ENCODE measurements at regions not wholly inside any gene's neighbourhood (a gene's known extent, or its start where the extent isn't known, plus 50 kb on each side); places are given as distances from the start of the nearest gene placed in this dataset.

DNA sequence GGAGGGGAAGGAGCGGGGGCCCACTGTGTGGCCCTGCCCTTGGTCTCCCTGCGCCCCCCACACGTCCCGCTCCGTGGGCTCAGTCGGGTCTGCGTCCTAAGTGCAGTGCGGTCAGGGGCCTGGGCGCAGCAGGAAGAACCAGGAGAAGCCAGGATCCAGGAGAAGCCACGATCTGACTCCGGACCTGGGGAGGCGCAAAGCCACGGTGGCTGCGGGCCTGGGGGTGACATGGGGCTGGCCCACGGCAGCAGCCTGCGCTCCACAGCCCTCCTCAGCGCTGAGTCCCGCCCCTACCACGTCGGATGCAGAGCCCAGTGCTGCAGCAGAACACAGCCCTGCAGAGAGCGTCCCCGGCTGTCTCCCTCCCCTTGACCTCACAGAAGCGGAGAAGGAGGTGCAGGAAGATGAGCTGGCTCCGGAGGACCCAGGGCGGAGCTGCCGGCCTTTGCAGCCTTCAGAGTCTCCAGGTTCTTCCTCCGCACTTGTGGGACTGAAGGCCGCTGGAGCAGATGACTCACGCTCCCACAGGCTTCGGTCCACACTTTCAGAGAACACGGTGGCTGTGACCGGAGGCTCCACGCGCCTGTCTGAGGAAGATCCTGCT, 589.2 kb upstream of the SALL3 start:
- Histone ChIP-seq H3K27me3 (ENCODE audit: low read depth) (no peaks in the 10 kb centered on the region), H3K4me1 (no peaks in the 10 kb centered on the region), H3K9me3 (no peaks in the 10 kb centered on the region), H3K4me3 (no peak overlapping the region), H3K36me3 (replicated peaks) (no peaks in the 10 kb centered on the region)
- DNase-seq (ENCODE audit: low spot score in 2 of 2) = no peak
- in situ Hi-C loops (cut with MboI; ENCODE audit: low sequenced_read_pairs) = no loop called here

DNA sequence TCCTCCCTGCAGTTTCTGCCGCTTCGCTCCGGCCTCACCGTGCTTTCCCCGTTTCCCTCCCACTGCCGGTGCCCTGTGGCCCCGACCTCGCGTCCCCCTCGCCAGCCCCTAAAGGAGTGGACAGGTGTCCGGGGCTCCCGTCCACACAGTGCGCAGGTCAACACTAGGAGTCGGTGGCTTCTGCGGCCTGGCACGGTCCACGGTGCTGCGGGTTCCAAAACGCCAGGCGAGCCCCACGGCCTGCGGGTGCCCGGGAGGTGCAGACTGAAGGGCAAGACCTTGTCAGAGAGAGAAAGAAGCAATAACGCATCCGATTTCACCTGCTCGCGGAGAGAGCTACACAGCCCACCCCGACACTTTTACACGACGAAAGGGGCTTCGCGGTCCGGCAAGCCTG, 588.7 kb upstream of the SALL3 start:
- no peaks in the 10 kb centered on the region for H3K27me3 ChIP-seq (ENCODE audit: low read depth)
- H3K36me3 ChIP-seq (replicated peaks) = no peaks in the 10 kb centered on the region
- in situ Hi-C loops (cut with MboI; ENCODE audit: low sequenced_read_pairs) = no loop called here

DNA sequence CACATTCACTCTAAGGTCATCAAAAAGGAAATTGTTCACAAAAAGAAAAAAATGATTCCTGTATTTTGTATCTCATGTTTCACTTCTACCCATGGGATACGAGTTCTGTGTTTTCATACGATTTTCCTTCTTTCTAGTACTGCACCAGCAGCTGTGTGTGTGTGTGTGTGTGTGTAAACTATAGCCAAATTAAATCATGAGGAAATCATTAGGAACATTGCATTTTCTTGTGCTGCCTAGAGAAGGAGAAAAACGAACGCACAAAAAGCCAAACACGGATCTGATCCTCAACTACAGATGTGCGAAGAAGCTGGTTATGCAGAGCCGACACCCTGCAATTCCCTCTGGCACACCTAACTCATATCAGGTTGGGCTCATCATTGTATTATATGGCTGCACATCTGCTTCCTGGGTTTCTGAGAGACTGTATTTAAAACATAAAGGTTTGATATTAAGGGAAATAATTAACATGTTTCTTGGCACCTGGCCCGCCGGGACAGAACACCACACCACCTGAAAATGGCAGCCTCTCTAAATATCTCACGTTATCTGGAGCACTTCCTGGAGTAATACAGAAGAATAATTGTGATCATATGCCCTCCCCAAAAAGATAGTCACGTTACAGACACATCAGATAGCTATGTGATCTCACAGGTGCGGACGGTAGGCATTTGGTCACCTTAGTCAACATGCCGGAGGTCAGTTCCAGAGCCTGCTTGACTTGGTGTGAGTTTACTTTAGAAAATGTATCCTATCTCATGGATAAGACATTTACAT, 586.3 kb upstream of the SALL3 start:
- H3K4me3 ChIP-seq = no peak overlapping the region
- in situ Hi-C loops (cut with MboI; ENCODE audit: low sequenced_read_pairs) = no loop called here
- DNase-seq (ENCODE audit: low spot score in 2 of 2) = no peak

More for the DNA sequence above, 588.7 kb upstream of the SALL3 start:
- no peaks in the 10 kb centered on the region for H3K4me1 ChIP-seq
- H3K9me3 ChIP-seq = no peaks in the 10 kb centered on the region
- no peak for DNase-seq (ENCODE audit: low spot score in 2 of 2)
- no peak overlapping the region for H3K4me3 ChIP-seq

DNA sequence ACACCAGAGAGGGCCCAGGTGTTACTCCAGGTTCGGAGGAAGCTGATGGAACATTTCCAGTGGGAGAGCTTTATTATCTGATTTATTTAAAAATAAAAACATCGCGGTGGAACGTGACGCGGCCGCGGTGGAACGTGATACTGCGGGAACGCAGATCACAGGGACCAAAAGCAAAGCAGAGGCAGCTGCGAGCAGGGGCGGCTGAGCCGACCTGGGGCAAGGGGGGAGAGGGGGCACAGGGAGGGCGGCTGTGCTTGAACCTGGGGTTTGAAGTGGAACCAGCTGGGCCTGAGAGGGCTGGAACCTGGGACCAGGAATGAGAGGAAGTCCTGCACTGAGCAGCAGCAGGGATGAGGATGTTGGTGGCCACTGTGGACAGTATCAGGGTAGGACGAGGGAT, 583.5 kb upstream of the SALL3 start:
- no peaks in the 10 kb centered on the region for H3K36me3 ChIP-seq (replicated peaks)
- H3K4me1 ChIP-seq = no peaks in the 10 kb centered on the region
- no peaks in the 10 kb centered on the region for H3K27me3 ChIP-seq (ENCODE audit: low read depth)
- DNase-seq (ENCODE audit: low spot score in 2 of 2) = no peak
- no peaks in the 10 kb centered on the region for H3K9me3 ChIP-seq
- no peak overlapping the region for H3K4me3 ChIP-seq
- in situ Hi-C loops (cut with MboI; ENCODE audit: low sequenced_read_pairs) = no loop called here

More for the DNA sequence above, 586.3 kb upstream of the SALL3 start:
- Histone ChIP-seq H3K36me3 (replicated peaks) (no peaks in the 10 kb centered on the region), H3K4me1 (no peaks in the 10 kb centered on the region), H3K9me3 (no peaks in the 10 kb centered on the region), H3K27me3 (ENCODE audit: low read depth) (no peaks in the 10 kb centered on the region)

DNA sequence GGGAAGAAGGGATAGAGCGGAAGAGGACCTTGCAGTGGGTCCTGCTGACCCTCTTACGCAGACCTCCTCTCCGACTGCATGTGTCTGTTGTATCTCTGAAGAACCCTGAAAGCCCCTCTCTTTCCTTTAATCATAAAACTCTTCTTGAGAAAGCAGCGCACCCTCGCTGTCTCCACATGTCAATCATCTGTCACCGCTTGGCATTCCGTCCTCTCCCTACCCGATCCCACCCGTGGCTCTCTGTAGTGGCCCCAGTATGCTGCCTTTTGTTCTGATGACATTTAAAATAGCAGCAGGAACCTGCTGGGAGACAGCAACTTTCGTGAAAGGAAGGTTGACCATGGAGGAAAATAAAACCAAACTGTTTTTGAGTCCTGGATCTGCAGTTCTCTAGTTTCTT, 582.9 kb upstream of the SALL3 start:
- Histone ChIP-seq H3K4me1 (no peaks in the 10 kb centered on the region), H3K27me3 (ENCODE audit: low read depth) (no peaks in the 10 kb centered on the region), H3K36me3 (replicated peaks) (no peaks in the 10 kb centered on the region), H3K9me3 (no peaks in the 10 kb centered on the region), H3K4me3 (no peak overlapping the region)
- no peak for DNase-seq (ENCODE audit: low spot score in 2 of 2)
- in situ Hi-C loops (cut with MboI; ENCODE audit: low sequenced_read_pairs) = no loop called here

DNA sequence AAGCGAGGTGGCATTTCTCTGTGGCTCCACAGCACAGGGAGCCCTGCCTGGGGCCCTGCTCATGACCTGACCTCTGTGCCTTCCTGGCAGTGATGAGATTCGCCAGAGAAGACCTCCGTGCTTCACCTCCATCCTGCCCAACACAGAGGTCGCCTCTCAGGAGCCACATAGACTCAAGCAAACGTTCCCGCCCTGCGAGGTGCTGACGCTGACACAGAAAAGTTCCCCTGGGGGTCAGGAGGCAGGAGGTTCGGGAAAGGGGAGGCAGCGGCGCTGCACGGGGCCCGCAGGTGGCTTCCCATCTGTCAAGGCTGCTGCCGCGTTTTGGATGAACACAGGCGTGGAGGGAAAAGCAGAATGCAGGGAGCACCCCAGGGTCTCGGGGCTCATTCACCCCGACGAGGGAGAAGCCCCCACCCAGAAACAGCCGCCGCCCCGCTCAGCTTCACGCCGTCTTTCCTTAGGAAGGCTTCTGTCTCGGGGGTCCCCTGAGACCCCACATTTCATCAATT, 579.6 kb upstream of the SALL3 start:
- no peaks in the 10 kb centered on the region for H3K36me3 ChIP-seq (replicated peaks)
- H3K27me3 ChIP-seq (ENCODE audit: low read depth) = no peaks in the 10 kb centered on the region
- no peak overlapping the region for H3K4me3 ChIP-seq
- no peak for DNase-seq (ENCODE audit: low spot score in 2 of 2)
- no peaks in the 10 kb centered on the region for H3K4me1 ChIP-seq
- no peaks in the 10 kb centered on the region for H3K9me3 ChIP-seq
- in situ Hi-C loops (cut with MboI; ENCODE audit: low sequenced_read_pairs) = no loop called here

DNA sequence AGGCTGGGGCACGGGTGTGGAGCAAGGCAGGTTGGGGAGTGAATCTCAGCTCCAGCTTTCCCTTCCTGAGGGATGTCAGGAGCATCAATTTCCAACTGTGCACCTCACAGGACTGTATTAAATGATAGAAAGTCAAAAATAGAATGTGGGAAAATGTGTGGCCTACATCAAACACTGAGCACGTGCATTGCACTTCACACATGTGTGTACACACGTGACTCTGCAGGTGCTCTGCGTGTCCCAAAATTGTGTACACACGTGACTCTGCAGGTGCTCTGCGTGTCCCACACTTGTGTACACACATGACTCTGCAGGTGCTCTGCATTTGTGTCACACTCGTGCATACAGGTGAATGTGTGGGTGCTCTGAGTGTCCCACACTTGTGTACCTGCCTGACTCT, 577.2 kb upstream of the SALL3 start:
- Histone ChIP-seq H3K4me3 (no peak overlapping the region), H3K27me3 (ENCODE audit: low read depth) (no peaks in the 10 kb centered on the region), H3K4me1 (no peaks in the 10 kb centered on the region), H3K9me3 (no peaks in the 10 kb centered on the region), H3K36me3 (replicated peaks) (no peaks in the 10 kb centered on the region)
- DNase-seq (ENCODE audit: low spot score in 2 of 2) = no peak
- in situ Hi-C loops (cut with MboI; ENCODE audit: low sequenced_read_pairs) = no loop called here

DNA sequence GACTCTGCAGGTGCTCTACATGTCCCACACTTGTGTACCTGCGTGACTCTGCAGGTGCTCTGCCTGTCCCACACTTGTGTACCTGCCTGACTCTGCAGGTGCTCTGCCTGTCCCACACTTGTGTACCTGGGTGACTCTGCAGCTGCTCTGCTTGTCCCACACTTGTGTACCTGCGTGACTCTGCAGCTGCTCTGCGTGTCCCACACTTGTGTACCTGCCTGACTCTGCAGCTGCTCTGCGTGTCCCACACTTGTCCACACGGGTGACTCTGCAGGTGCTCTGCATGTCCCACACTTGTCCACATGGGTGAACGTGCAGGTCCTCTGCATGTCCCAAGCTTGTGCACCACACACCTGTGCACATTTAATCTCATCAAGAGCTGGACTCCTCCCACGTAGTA, 576.7 kb upstream of the SALL3 start:
- DNase-seq (ENCODE audit: low spot score in 2 of 2) = no peak
- H3K36me3 ChIP-seq (replicated peaks) = no peaks in the 10 kb centered on the region
- no peak overlapping the region for H3K4me3 ChIP-seq
- no peaks in the 10 kb centered on the region for H3K27me3 ChIP-seq (ENCODE audit: low read depth)
- H3K4me1 ChIP-seq = no peaks in the 10 kb centered on the region
- H3K9me3 ChIP-seq = no peaks in the 10 kb centered on the region
- in situ Hi-C loops (cut with MboI; ENCODE audit: low sequenced_read_pairs) = no loop called here

DNA sequence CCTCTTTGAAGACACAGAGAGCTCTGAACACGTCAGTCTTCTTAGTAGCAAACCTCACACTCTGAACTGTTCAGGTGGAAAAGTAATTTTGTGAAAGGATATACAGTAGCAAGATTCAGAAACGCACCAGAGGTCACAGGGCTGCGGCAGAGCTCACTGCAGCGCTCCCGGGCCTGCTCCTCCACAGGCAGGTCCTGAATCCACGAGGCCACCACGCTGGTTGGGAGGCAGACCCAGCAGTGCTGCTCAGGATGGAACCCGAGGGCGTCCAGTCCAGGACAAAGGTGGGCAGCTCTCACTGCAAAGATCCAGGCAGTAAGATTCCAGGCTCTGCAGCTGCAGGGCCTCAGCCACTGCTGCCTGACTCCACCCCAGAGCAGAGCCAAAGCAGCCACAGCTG, 576.2 kb upstream of the SALL3 start:
- DNase-seq (ENCODE audit: low spot score in 2 of 2) = no peak
- Histone ChIP-seq H3K27me3 (ENCODE audit: low read depth) (no peaks in the 10 kb centered on the region), H3K4me3 (no peak overlapping the region), H3K9me3 (no peaks in the 10 kb centered on the region), H3K36me3 (replicated peaks) (no peaks in the 10 kb centered on the region), H3K4me1 (no peaks in the 10 kb centered on the region)
- in situ Hi-C loops (cut with MboI; ENCODE audit: low sequenced_read_pairs) = no loop called here

DNA sequence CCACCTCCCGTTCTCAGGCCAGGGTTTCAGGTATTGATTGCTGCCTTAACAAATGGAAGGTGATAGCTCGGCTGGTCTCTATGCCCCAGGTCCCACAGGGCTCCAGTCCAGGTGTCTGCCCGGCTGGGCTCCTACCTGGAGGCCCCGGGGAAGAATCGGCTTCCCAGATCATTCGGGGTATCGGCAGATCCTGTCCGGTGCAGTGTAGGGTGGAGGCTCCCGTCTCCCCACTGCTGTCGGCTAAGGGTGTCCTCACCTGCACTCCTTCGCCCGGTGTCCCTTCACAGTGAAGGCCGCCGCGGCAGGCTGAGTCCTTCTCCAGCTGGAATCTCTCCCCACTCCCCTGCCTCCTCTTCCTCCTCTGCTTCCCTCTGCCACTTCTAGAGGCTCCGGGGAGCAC, 573.9 kb upstream of the SALL3 start:
- DNase-seq (ENCODE audit: low spot score in 2 of 2) = no peak
- H3K9me3 ChIP-seq = no peaks in the 10 kb centered on the region
- no peaks in the 10 kb centered on the region for H3K36me3 ChIP-seq (replicated peaks)
- in situ Hi-C loops (cut with MboI; ENCODE audit: low sequenced_read_pairs) = no loop called here
- H3K4me1 ChIP-seq = no peaks in the 10 kb centered on the region
- no peaks in the 10 kb centered on the region for H3K27me3 ChIP-seq (ENCODE audit: low read depth)
- H3K4me3 ChIP-seq = no peak overlapping the region

DNA sequence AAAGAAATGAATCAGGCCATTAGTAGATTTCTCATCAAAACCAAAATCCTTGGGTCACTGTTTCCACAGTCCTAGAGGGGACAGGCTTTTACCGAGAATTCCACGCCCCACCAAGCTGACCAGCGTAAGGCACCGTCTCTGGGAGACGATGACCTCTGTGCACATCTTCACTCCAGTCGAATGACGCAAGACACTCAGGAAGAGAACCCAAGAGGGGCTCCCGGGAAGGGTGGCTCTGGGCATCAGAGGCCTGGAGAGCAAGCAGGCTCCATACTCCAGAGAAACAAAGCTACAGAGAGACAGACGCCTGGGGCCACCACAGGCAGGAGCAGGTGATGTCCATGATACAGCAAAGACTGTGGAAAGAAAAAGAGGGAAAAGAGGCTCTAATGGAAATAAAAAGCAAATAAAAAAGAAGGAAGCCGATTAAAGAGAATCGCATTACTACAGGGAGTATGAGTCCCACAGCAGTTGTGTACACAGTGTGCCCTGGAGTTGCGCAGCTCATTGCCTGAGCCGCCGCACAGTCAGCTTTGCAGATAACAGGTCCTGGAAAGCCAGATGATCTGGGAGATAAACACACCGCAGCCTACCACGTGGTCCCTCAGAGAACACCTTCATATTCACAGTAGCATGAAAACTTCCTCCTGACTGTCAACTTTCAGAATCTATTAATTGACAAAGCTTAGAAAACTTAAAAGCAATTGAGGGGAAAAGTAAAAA, 572.7 kb upstream of the SALL3 start:
- Histone ChIP-seq H3K27me3 (ENCODE audit: low read depth) (no peaks in the 10 kb centered on the region), H3K9me3 (no peaks in the 10 kb centered on the region), H3K4me3 (no peak overlapping the region), H3K36me3 (replicated peaks) (no peaks in the 10 kb centered on the region), H3K4me1 (no peaks in the 10 kb centered on the region)
- DNase-seq (ENCODE audit: low spot score in 2 of 2) = no peak
- in situ Hi-C loops (cut with MboI; ENCODE audit: low sequenced_read_pairs) = no loop called here

DNA sequence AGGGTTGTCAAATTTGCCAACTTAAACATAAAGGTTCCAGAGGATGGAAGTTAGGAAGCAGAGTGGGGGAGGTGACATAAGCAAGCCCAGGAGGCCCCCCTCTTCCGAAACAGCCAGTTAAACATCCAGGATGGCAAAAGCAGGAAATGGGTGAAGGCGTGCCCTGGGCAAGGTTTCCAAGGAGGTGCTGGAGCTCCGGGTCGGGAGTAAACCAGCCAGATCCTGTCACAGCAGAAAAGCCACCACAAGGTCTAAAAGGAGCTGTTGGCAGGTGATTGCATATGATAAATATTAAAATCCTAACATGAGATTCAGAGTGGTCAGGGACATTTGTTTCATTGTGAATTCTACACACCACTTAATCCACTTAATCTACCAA, 572.2 kb upstream of the SALL3 start:
- Histone ChIP-seq H3K4me3 (no peak overlapping the region), H3K9me3 (no peaks in the 10 kb centered on the region), H3K27me3 (ENCODE audit: low read depth) (no peaks in the 10 kb centered on the region), H3K4me1 (no peaks in the 10 kb centered on the region), H3K36me3 (replicated peaks) (no peaks in the 10 kb centered on the region)
- in situ Hi-C loops (cut with MboI; ENCODE audit: low sequenced_read_pairs) = no loop called here
- DNase-seq (ENCODE audit: low spot score in 2 of 2) = no peak

DNA sequence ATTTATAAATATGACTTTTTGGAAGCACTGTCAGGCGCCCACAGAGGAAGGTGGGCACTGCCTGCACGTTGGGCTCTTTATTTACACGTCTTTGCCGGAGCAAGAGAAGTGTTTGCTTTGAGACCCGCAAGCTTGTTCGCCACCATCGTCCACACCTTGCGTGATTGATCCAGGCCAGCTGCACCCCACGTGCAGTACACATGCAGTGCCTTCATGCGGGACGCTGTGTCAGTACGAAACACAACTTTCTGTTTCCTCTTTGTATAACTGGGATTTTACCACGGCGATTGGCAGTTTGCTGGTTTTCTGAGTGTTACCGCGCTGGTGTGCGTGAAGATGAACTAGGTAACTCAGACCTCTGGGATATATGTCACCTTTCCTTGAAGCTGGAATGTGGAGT, 571.0 kb upstream of the SALL3 start:
- no peaks in the 10 kb centered on the region for H3K4me1 ChIP-seq
- H3K4me3 ChIP-seq = no peak overlapping the region
- no peak for DNase-seq (ENCODE audit: low spot score in 2 of 2)
- no peaks in the 10 kb centered on the region for H3K9me3 ChIP-seq
- H3K36me3 ChIP-seq (replicated peaks) = no peaks in the 10 kb centered on the region
- in situ Hi-C loops (cut with MboI; ENCODE audit: low sequenced_read_pairs) = no loop called here
- no peaks in the 10 kb centered on the region for H3K27me3 ChIP-seq (ENCODE audit: low read depth)

DNA sequence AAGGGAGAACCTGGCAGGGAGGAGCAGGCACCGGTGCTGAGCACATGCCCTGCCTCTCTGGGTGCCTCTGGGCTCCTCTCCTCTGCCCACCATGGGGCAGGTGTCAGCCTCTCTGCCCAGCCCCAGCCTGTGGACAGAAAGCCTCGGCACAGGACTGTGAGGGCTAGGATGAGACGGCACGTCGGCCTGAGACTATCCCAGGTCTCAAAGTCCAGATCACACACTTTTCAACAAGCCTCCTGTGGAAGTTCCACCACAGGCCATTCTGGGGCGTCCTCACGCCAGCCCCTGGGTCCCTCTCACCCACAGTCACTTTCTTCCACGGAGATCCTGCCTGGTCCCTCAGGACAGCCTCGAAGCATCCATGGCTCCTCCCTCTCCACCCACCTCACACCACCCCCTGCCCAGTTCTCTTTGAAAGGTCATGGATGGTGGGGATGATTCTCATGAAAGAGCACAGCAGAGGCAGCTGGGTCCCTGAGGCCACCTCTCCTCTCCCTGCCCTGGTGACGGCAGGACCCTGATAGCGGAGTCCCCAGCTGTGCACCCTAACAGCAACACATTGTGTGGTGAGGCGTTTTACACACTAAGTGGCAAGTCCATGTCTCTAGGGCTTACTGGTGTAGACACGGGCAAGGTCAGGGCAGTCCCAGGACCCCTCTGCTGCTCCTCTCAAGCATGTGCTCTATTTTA, 569.4 kb upstream of the SALL3 start:
- no peak overlapping the region for H3K4me3 ChIP-seq
- in situ Hi-C loops (cut with MboI; ENCODE audit: low sequenced_read_pairs) = no loop called here
- H3K9me3 ChIP-seq = no peaks in the 10 kb centered on the region

More for the DNA sequence above, 569.4 kb upstream of the SALL3 start:
- Histone ChIP-seq H3K27me3 (ENCODE audit: low read depth) (no peaks in the 10 kb centered on the region), H3K4me1 (no peaks in the 10 kb centered on the region), H3K36me3 (replicated peaks) (no peaks in the 10 kb centered on the region)
- no peak for DNase-seq (ENCODE audit: low spot score in 2 of 2)
